ENCODE measurements at regions not wholly inside any gene's neighbourhood (a gene's known extent, or its start where the extent isn't known, plus 50 kb on each side); places are given as distances from the start of the nearest gene placed in this dataset.

DNA sequence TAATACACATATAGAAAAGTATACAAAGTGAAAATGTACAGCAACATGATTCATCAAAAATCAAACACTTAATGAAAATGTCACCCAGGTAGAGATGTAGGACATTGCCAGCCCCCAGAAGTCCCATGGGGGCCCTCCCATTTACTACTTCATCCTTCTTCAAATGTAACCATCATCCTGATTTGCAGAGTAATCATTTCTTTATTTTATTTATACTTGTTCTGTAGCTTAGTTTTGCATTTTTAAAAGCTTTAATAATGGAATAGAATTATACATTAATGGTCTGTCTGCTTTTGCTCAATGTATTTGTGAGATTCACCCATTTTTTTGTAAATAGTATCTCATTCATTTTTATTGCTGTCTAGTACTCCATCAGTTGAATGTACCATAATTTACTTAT lies 96.8 kb upstream of the CD55 start:
- no peak overlapping the region for H3K4me3 ChIP-seq (ENCODE audit: low read depth, low read length)
- in situ Hi-C loops (cut with HindIII; ENCODE audit: low pct_ligation_motif_present, low sequenced_read_pairs), result no loop called here
- TF ChIP-seq, protein P1, sequence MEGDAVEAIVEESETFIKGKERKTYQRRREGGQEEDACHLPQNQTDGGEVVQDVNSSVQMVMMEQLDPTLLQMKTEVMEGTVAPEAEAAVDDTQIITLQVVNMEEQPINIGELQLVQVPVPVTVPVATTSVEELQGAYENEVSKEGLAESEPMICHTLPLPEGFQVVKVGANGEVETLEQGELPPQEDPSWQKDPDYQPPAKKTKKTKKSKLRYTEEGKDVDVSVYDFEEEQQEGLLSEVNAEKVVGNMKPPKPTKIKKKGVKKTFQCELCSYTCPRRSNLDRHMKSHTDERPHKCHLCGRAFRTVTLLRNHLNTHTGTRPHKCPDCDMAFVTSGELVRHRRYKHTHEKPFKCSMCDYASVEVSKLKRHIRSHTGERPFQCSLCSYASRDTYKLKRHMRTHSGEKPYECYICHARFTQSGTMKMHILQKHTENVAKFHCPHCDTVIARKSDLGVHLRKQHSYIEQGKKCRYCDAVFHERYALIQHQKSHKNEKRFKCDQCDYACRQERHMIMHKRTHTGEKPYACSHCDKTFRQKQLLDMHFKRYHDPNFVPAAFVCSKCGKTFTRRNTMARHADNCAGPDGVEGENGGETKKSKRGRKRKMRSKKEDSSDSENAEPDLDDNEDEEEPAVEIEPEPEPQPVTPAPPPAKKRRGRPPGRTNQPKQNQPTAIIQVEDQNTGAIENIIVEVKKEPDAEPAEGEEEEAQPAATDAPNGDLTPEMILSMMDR (IDR thresholded peaks at IDR 0.05; ENCODE audit: low read depth, low read length, missing control alignments), result no peak
- no peaks in the 10 kb centered on the region for H3K36me3 ChIP-seq (replicated peaks)
- no peak for DNase-seq
- no peak overlapping the region for H3K27ac ChIP-seq
- no peaks in the 10 kb centered on the region for H3K27me3 ChIP-seq (replicated peaks)

DNA sequence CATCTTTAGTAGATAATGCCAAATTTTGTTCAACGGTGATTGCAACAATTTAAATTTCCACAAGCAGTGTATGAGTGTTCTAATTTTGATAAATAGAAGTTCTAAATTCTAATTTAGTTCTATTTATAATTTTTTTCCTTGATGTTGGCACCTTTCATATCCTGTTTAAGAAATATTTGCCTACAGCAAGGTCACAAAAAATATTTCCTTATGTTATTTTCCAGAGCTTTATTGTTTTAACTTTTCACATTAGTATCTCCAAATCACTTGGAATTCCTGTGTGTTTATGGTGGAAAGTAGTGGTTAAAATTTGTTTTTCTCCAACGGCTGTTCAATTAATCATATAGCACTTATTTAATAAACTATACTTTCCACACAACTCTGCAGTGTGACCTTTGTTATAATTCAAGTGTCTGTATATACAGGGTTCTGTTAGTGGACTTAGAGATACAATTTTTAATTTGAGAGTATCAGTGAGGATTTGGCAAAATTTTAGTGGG lies 94.3 kb upstream of the CD55 start:
- in situ Hi-C loops (cut with HindIII; ENCODE audit: low pct_ligation_motif_present, low sequenced_read_pairs), result no loop called here
- TF ChIP-seq, protein P1 (IDR thresholded peaks at IDR 0.05; ENCODE audit: low read depth, low read length, missing control alignments), result no peak

DNA sequence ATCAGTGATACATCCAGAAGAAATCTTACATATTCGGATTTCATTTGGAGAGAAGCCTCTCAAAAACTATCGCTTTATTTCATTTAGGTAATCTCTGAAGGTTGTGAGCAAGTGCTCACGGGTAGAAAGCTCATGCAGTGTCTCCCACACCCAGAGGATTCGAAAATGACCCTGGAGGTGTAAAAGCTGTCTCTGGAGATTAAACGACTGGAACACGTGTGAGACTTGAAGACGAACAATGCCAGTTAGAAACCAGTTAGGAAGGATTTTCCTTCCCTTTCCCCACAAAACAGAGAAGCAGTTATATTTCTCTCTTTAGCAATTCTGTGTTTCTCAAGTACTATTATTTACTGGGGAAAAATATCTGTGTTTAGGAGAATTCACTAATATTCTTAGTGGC lies 92.5 kb upstream of the CD55 start:
- no peak overlapping the region for H3K27ac ChIP-seq
- H3K27me3 ChIP-seq (replicated peaks), result no peaks in the 10 kb centered on the region
- in situ Hi-C loops (cut with HindIII; ENCODE audit: low pct_ligation_motif_present, low sequenced_read_pairs), result no loop called here
- no peaks in the 10 kb centered on the region for H3K36me3 ChIP-seq (replicated peaks)
- TF ChIP-seq, protein P1 (IDR thresholded peaks at IDR 0.05; ENCODE audit: low read depth, low read length, missing control alignments), result no peak
- H3K4me3 ChIP-seq (ENCODE audit: low read depth, low read length), result no peak overlapping the region
- no peak for DNase-seq

More for the DNA sequence above, 94.3 kb upstream of the CD55 start:
- H3K27me3 ChIP-seq (replicated peaks), result no peaks in the 10 kb centered on the region
- no peak overlapping the region for H3K4me3 ChIP-seq (ENCODE audit: low read depth, low read length)
- no peak overlapping the region for H3K27ac ChIP-seq
- no peak for DNase-seq
- no peaks in the 10 kb centered on the region for H3K36me3 ChIP-seq (replicated peaks)

DNA sequence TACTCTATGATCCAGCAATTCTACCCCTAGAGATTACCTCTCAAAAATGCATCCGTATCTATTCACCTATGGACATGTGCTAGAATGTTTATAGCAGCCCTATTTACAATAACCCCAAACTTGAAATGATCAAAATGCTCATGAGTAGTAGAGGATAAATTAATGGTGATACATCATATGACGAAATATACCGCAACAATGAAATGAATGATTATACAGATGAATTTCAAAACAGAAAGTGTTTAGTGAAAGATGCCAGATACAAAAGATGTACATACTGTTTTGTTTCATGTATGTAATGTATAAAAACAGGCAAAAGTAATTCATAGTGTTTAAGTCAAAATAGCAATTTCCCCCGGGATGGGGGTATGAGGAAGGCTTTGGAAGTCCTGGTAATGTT lies 91.0 kb upstream of the CD55 start:
- no peak for DNase-seq
- in situ Hi-C loops (cut with HindIII; ENCODE audit: low pct_ligation_motif_present, low sequenced_read_pairs), result no loop called here
- H3K4me3 ChIP-seq (ENCODE audit: low read depth, low read length), result no peak overlapping the region
- TF ChIP-seq, protein P1 (IDR thresholded peaks at IDR 0.05; ENCODE audit: low read depth, low read length, missing control alignments), result no peak
- no peaks in the 10 kb centered on the region for H3K27me3 ChIP-seq (replicated peaks)
- no peaks in the 10 kb centered on the region for H3K36me3 ChIP-seq (replicated peaks)
- H3K27ac ChIP-seq, result no peak overlapping the region

DNA sequence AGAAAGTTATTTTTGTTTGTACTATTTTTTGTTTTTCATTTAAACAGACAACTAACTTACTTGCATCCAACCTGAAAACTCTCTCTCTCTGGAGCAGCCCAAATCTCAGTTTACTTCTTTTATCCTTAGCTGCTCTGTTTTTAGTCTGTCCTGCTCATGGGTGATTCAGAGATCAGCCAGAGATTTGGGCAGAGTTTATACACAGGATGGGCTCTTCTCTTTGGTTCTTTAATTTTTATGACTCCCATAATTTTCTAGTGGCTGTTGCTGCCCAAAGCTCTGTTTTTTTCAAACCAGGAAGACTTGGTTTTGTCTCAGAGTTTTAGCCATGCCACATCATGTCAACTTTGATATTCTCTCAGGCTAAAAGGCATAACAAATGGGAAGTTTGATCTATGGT lies 86.8 kb upstream of the CD55 start:
- DNase-seq, result no peak
- in situ Hi-C loops (cut with HindIII; ENCODE audit: low pct_ligation_motif_present, low sequenced_read_pairs), result no loop called here
- H3K27me3 ChIP-seq (replicated peaks), result no peaks in the 10 kb centered on the region
- H3K36me3 ChIP-seq (replicated peaks), result no peaks in the 10 kb centered on the region
- no peak overlapping the region for H3K27ac ChIP-seq
- no peak overlapping the region for H3K4me3 ChIP-seq (ENCODE audit: low read depth, low read length)
- TF ChIP-seq, protein P1 (IDR thresholded peaks at IDR 0.05; ENCODE audit: low read depth, low read length, missing control alignments), result no peak

DNA sequence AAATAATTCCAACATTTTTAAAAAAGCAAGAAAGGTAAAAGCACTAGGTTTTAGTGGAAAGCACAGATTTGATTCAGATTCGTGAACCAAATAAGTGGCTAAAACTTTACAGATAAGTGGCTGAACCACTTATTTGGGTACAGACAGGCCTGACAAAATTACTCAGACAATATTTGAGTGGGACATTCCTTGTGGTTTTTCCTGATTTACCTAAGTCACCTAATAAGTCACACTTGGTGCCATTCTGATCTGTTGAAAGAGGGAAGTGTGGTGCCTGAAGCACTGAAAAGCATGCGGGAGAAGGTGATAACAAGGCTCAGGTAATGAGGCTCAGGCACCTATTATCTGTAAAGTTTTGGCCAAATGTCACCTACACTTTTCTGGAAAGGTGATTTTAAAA lies 81.6 kb upstream of the CD55 start:
- TF ChIP-seq, protein P1 (IDR thresholded peaks at IDR 0.05; ENCODE audit: low read depth, low read length, missing control alignments), result no peak
- no peak overlapping the region for H3K27ac ChIP-seq
- DNase-seq, result no peak
- no peak overlapping the region for H3K4me3 ChIP-seq (ENCODE audit: low read depth, low read length)
- no peaks in the 10 kb centered on the region for H3K27me3 ChIP-seq (replicated peaks)
- H3K36me3 ChIP-seq (replicated peaks), result no peaks in the 10 kb centered on the region
- in situ Hi-C loops (cut with HindIII; ENCODE audit: low pct_ligation_motif_present, low sequenced_read_pairs), result no loop called here

Measured in brain microvascular endothelial cell (primary cell).